GM12873 (cell line): ENCODE measurements at regions not wholly inside any gene's neighbourhood (a gene's known extent, or its start where the extent isn't known, plus 50 kb on each side); places are given as distances from the start of the nearest gene placed in this dataset.

Experiments
- TF ChIP-seq, protein P1 (sequence below): IDR thresholded peaks from 2 replicates; pipeline ENCODE4 v1.5.1; 2012; ENCODE audit warnings: low read depth, mild to moderate bottlenecking, moderate library complexity, low read length, control low read depth; ENCODE audit not compliant: insufficient read depth; ENCODE audit errors: missing control alignments

DNA sequence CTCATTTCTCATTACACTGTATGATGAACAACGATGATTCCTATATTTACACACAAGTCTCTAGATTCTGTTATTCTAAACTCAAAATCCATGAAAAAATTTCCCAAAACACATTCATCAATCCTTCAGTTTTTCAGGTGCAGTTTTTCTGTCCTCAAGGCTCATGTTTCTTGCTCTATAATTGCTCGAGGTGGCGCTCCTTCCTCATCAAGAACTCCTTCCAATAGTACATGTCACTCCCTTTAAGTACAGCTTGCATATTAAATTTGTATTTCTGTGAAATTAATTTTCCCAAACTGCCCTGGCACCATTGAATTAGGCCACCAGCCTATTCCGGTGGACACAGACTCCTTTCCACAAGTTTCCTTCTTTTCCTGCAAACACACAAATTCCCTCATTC, 188.7 kb upstream of the MINDY3 start:
- TF ChIP-seq, protein P1, sequence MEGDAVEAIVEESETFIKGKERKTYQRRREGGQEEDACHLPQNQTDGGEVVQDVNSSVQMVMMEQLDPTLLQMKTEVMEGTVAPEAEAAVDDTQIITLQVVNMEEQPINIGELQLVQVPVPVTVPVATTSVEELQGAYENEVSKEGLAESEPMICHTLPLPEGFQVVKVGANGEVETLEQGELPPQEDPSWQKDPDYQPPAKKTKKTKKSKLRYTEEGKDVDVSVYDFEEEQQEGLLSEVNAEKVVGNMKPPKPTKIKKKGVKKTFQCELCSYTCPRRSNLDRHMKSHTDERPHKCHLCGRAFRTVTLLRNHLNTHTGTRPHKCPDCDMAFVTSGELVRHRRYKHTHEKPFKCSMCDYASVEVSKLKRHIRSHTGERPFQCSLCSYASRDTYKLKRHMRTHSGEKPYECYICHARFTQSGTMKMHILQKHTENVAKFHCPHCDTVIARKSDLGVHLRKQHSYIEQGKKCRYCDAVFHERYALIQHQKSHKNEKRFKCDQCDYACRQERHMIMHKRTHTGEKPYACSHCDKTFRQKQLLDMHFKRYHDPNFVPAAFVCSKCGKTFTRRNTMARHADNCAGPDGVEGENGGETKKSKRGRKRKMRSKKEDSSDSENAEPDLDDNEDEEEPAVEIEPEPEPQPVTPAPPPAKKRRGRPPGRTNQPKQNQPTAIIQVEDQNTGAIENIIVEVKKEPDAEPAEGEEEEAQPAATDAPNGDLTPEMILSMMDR: peak; percentile 14

DNA sequence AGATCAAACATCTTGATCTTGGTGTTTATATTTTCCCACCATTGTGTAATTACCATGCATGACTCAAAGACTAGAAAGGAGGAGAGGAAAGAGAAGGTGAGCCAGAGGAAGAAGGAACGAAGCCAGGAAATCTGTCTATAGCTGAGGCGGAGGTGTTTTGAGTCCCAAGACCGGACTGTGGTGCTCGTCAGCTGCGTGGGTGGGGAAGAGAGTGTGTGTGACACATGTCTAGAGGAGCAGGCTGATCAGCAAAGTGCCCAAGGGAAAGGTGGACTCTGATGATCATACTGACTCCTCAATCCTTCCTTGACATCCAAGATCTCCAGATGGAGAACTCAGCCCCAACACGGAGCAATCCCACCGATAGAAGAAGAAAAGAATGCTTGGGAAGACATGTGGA, 189.5 kb upstream of the MINDY3 start:
- TF ChIP-seq, protein P1: no peak

DNA sequence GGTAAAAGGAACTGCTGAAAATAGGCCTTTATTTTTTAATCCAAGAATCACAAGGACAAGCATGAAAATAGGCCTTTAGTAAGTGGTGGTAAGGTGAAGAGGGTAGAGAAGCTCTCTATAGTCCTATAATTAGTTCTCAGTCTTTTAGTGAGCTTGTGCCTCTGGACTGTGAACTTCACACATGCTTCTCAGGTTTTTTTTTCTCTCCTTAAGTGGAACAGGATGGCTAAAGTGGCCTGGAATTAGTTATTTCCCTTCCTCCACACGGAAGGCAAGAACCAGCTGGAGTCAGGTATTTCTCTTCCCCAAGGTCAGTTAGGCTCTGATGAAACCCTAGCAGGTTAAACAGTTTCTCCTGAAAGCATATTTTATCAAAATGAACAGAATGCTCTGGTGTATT, 203.0 kb upstream of the MINDY3 start:
- TF ChIP-seq, protein P1: no peak

DNA sequence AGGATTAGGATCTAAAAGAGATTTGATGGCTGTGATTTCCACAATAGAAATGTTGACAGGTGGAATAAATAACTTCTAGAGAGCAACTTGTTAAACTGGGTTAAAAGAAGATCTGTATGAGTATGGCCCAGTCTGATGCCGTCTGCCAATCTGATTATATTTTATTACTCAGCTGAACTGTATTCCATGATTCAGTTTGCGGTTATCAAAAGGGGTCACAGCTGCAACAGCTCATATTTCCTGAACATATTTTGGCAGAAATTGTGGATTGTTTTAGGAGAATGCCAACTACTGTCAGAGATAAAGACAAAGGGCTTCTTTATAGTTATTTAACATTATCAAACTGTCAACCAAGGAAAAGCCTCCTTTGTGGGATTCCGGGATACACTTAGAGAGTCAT, 244.8 kb upstream of the MINDY3 start:
- TF ChIP-seq, protein P1: no peak

DNA sequence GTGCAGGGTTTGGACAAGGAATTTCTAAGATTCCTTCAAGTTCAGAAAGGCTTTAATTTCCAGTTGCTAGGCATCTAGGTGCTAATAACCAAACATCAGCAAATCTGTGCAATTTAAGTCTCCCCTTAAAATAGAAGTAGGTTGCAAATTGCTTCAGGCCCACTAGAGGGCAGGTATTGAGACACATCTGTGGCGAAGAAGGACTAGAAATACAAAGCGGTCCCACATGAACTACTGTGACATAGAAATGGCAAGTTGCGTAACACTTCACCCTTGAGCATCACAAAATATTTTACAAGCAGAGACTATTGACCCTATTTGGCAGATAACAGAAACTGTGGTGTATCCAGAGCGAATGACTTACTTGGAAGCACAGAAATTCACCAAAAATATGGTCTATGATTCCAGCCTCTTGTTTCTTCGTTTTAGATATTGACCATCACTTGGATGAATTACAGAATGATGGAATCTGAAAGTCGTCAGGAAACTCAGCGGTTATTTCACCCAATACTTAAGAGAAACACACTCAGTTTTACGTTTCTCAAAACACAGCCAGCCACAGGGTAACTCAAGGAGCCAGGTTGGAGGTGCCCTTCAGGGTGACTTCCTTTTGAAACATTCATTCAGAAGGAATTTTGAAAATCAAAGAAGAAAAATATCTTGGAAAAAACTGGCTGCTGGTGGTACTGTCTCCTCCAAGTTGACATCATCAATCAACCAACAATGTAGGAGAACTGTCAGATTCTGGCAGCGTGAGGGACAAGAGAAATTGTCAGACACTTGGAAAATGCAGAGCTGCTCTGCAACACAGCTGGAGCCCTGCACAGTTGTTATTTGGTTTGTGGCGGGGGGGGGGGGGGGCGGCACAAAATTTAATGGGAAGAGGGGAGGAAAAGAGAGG, 256.3 kb upstream of the MINDY3 start:
- TF ChIP-seq, protein P1: peak; percentile 67

DNA sequence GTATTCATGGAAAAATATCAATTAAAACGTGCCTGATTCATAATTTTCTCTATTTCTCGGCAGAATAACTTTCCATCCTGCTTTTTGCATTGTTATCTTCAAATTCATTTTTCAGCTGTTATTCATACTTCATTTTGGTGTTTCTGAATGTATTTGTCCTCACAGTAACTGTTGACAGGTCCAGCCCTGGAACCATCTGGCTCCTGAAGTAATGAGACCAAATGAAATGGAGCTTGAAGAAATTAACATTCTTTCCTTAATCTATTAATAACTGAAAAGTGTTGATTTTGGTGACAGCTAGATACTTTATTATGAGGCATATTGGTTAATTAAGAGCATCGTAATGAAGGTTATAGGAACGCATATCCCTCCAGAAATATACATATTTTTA, 257.0 kb upstream of the MINDY3 start:
- TF ChIP-seq, protein P1: no peak

DNA sequence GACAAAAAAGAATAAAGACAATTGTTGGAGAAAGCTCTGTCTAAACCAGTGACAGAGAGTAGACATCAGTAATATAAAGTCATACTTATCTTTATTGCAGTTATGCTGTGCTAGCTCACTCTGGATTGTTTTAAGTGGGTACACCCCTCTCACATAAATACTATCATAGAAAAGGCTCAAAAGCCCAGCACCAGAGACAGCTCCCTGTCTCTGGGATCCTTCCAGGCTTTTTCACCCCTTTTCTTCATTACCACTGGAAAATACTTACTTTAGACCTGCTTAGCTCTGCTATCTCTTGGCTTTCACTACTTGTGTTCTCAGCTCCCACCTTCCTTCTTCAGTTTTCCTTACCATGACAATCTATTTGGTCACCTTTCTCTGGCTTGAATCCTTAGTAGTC, 259.1 kb upstream of the MINDY3 start:
- TF ChIP-seq, protein P1: no peak
